GM12878 (cell line): ENCODE measurements at regions not wholly inside any gene's neighbourhood (a gene's known extent, or its start where the extent isn't known, plus 50 kb on each side); places are given as distances from the start of the nearest gene placed in this dataset.
"Not testable (repeated sequence)": the region's sequence is repeated elsewhere in the genome, so short reads cannot be mapped to it uniquely, and the experiment has no call there.

Experiments used
- ATAC-seq: fragments of 200-7000 bp; cut with Tn5 transposase; 3 replicates; pipeline ENCODE4 v1.9.1; 2020; ENCODE audit warnings: mild to moderate bottlenecking, moderate library complexity
- BruUV-seq: library from RNA; stranded (reverse); fragments of 400-500 nt; replicated peaks from 2 replicates; lab custom pipeline; 2021; lab: Mats Ljungman, UMichigan
- CTCF ChIA-PET: fragments of 300-600 bp; sonication (Branson Sonifier 250); formaldehyde crosslinking; extraction: SDS; loops from one replicate; lab custom pipeline; 2021; ENCODE audit warnings: inconsistent platforms; lab: Yijun Ruan, JAX
- POLR2A ChIA-PET: fragments of 350-600 bp; formaldehyde crosslinking; extraction: SDS; loops from one replicate; lab custom pipeline; 2021; ENCODE audit warnings: inconsistent platforms; lab: Charles Lee
- RAD21 ChIA-PET: fragments of 300-600 bp; sonication (Branson Sonifier 250); formaldehyde crosslinking; loops from one replicate; lab custom pipeline; 2023; ENCODE audit warnings: antibody characterized with exemption; ENCODE audit not compliant: unreplicated experiment; lab: Charles Lee
- SMC1A ChIA-PET: fragments of 300-600 bp; sonication (Branson Sonifier 250); formaldehyde crosslinking; loops from one replicate; lab custom pipeline; 2023; ENCODE audit not compliant: unreplicated experiment, uncharacterized antibody; lab: Charles Lee
- DNase-seq: peaks from one replicate; pipeline ENCODE4 v3.0.0-alpha.2; 2011; ENCODE audit warnings: low read depth, low spot score
- FAIRE-seq: peaks from 3 replicates; lab custom pipeline; 2011; peaks lifted over from hg19 to GRCh38; lab: Jason Lieb, UNC
- H2AFZ ChIP-seq: 2 replicates; pipeline ENCODE4 v1.6.0; 2011; ENCODE audit warnings: low read depth, low read length, control low read depth; ENCODE audit not compliant: control insufficient read depth
- H3K27ac ChIP-seq: 2 replicates; pipeline ENCODE4 v1.5.1; 2011; ENCODE audit warnings: control low read depth; ENCODE audit not compliant: control insufficient read depth, insufficient read depth
- H3K27me3 ChIP-seq, 2 experiments: replicated peaks in 1 of 2; 2 replicates each; pipeline versions ENCODE4 v1.6.0 to v1.6.1; 2011; ENCODE audit warnings: low read length in 1 of 2; ENCODE audit not compliant: control insufficient read depth in 2 of 2, insufficient read depth in 2 of 2
- H3K36me3 ChIP-seq, 2 experiments: 2 replicates each; pipeline ENCODE4 v1.5.1; 2011; ENCODE audit warnings: low read length in 1 of 2; ENCODE audit not compliant: control insufficient read depth in 2 of 2, insufficient read depth in 2 of 2
- H3K4me1 ChIP-seq: 2 replicates; pipeline ENCODE4 v1.6.1; 2011; ENCODE audit warnings: mild to moderate bottlenecking, low read length, moderate library complexity, mixed read lengths; ENCODE audit not compliant: control insufficient read depth, insufficient read depth
- H3K4me2 ChIP-seq: 2 replicates; pipeline ENCODE4 v1.6.0; 2011; ENCODE audit warnings: control low read depth; ENCODE audit not compliant: control insufficient read depth, insufficient read depth
- H3K4me3 ChIP-seq: fragments of 200-600 bp; sonication (generic); 2 replicates; pipeline ENCODE4 v1.5.1; 2016
- H3K79me2 ChIP-seq: 2 replicates; pipeline ENCODE4 v1.6.0; 2011; ENCODE audit warnings: low read length; ENCODE audit not compliant: control insufficient read depth, insufficient read depth
- H3K9ac ChIP-seq: 2 replicates; pipeline ENCODE4 v1.8.0; 2011; ENCODE audit warnings: low read length, control low read depth, mixed read lengths; ENCODE audit not compliant: control insufficient read depth, insufficient read depth
- H3K9me3 ChIP-seq: replicated peaks from 3 replicates; pipeline ENCODE4 v1.5.1; 2011; ENCODE audit warnings: mild to moderate bottlenecking, low read length; ENCODE audit not compliant: control insufficient read depth, insufficient read depth
- H4K20me1 ChIP-seq: 2 replicates; pipeline ENCODE4 v1.6.0; 2011; ENCODE audit not compliant: control insufficient read depth, insufficient read depth
- ASH2L ChIP-seq: fragments of 300-600, 200-600 bp; sonication (generic); IDR thresholded peaks from 2 replicates; pipeline ENCODE4 v1.6.1; 2017; ENCODE audit warnings: low read depth, mild to moderate bottlenecking, borderline replicate concordance
- BHLHE40 ChIP-seq, 2 experiments: fragments of 450-650 bp in 1 of 2; IDR thresholded peaks; 2 replicates each; pipeline ENCODE4 v1.6.1; 2011 to 2017; ENCODE audit warnings: low read depth in 2 of 2, borderline replicate concordance in 1 of 2, improper control_type of control experiment in 1 of 2, low read length in 1 of 2, mild to moderate bottlenecking in 1 of 2
- BMI1 ChIP-seq: fragments of 450-650 bp; IDR thresholded peaks from 2 replicates; pipeline ENCODE4 v1.6.1; 2016; ENCODE audit warnings: mild to moderate bottlenecking, moderate library complexity, borderline replicate concordance
- CHD1 ChIP-seq: IDR thresholded peaks from 2 replicates; pipeline ENCODE4 v1.6.1; 2012; ENCODE audit warnings: low read depth, low read length, improper control_type of control experiment
- HCFC1 ChIP-seq: fragments of 150-350 bp; IDR thresholded peaks from 2 replicates; pipeline ENCODE4 v1.6.1; 2014; ENCODE audit warnings: low read length
- MEF2B ChIP-seq: fragments of 450-650 bp; IDR thresholded peaks from 2 replicates; pipeline ENCODE4 v1.6.1; 2018; ENCODE audit warnings: mild to moderate bottlenecking, moderate library complexity; ENCODE audit not compliant: partially characterized antibody, poor library complexity, severe bottlenecking
- MXI1 ChIP-seq: fragments of 150-350 bp; IDR thresholded peaks from 2 replicates; pipeline ENCODE4 v1.6.1; 2011; ENCODE audit warnings: low read depth, mild to moderate bottlenecking, inconsistent platforms, low read length, improper control_type of control experiment
- SMARCA5 ChIP-seq: fragments of 450-650 bp; IDR thresholded peaks from 2 replicates; pipeline ENCODE4 v1.6.1; 2017; ENCODE audit warnings: mild to moderate bottlenecking
- ZNF207 ChIP-seq: fragments of 450-650 bp; IDR thresholded peaks from 2 replicates; pipeline ENCODE4 v1.6.1; 2014; ENCODE audit warnings: antibody characterized with exemption, mild to moderate bottlenecking, borderline replicate concordance
- ZNF687 ChIP-seq: fragments of 450-650 bp; IDR thresholded peaks from 2 replicates; pipeline ENCODE4 v1.6.1; 2017; ENCODE audit warnings: mild to moderate bottlenecking, moderate library complexity
- WGBS: methylation state at CpG from one replicate; pipeline ENCODE4 v1.1.6; 2016; ENCODE audit warnings: low lambda C conversion rate; ENCODE audit not compliant: insufficient replicate concordance, insufficient coverage; ENCODE audit errors: missing lambda C conversion rate; 5-methylcytosine and 5-hydroxymethylcytosine counted together
- in situ Hi-C: fragments of 300-500 bp; cut with MboI; formaldehyde crosslinking; loops from 9 replicates; pipeline ENCODE4 v1.14.3; 2018; ENCODE audit warnings: mixed read lengths
- intact Hi-C: fragments of 100-400 bp; cut with micrococcal nuclease; formaldehyde crosslinking; loops from one replicate; pipeline ENCODE4 v1.14.2; 2022; ENCODE audit not compliant: unreplicated experiment
- TF ChIP-seq, protein P1 (sequence below): fragments of 450-650 bp; IDR thresholded peaks from 2 replicates; pipeline ENCODE4 v1.6.1; 2016; ENCODE audit warnings: mild to moderate bottlenecking
- TF ChIP-seq, protein P2 (sequence below): IDR thresholded peaks from 2 replicates; pipeline ENCODE4 v1.6.1; 2012; ENCODE audit warnings: low read depth, low read length, improper control_type of control experiment

DNA sequence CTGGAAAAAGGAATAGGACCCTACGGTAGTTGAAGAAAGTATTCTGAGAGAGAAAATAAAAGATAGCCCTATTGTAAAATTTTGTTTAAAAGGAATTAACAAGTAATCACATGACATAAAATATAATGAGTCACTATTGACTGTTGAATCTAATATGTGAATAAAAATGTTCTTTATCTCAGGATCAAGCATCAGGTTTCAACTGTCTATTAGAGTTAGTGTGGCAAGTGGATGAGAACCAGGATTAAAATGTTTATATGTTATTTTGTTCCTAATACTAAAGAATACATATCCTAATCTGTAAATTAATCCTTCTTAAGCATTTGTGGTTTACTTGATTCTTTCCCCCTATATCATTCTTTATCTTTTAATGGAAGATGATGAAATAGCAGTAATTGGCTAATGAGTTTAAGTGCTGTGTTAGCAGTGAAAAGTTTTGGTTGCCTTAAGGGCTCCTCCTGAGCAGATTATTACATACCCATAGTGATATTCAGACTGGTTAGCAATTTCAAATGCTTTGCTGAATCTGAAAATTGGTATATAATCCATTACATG, 101.8 kb upstream of the BCHE start:
- H3K9me3 ChIP-seq = no peaks in the 10 kb centered on the region
- no peak overlapping the region for H2AFZ ChIP-seq
- TF ChIP-seq ZNF207 (no peak), ZNF687 (no peak), MEF2B (no peak), SMARCA5 (no peak), ASH2L (no peak), MXI1 (no peak), BHLHE40 (IDR thresholded peaks at IDR 0.05; ENCODE audit: borderline replicate concordance in 1 of 2, low read depth in 2 of 2, low read length in 1 of 2) (no peak), BMI1 (no peak), HCFC1 (no peak), CHD1 (no peak)
- TF ChIP-seq, protein P1, sequence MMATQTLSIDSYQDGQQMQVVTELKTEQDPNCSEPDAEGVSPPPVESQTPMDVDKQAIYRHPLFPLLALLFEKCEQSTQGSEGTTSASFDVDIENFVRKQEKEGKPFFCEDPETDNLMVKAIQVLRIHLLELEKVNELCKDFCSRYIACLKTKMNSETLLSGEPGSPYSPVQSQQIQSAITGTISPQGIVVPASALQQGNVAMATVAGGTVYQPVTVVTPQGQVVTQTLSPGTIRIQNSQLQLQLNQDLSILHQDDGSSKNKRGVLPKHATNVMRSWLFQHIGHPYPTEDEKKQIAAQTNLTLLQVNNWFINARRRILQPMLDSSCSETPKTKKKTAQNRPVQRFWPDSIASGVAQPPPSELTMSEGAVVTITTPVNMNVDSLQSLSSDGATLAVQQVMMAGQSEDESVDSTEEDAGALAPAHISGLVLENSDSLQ = no peak
- TF ChIP-seq, protein P2, sequence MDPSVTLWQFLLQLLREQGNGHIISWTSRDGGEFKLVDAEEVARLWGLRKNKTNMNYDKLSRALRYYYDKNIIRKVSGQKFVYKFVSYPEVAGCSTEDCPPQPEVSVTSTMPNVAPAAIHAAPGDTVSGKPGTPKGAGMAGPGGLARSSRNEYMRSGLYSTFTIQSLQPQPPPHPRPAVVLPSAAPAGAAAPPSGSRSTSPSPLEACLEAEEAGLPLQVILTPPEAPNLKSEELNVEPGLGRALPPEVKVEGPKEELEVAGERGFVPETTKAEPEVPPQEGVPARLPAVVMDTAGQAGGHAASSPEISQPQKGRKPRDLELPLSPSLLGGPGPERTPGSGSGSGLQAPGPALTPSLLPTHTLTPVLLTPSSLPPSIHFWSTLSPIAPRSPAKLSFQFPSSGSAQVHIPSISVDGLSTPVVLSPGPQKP = no peak
- ChIA-PET RAD21 (no interaction called here), POLR2A (no interaction called here), SMC1A (interaction anchor here (1.0 kb wide), 1 partner anchor 8 kb away, joined by 3 read pairs; no protein-coding TSS in a partner anchor), CTCF (no interaction called here)
- no peaks in the 10 kb centered on the region for H3K4me1 ChIP-seq
- BruUV-seq = no TSS peak
- FAIRE-seq (no peak), DNase-seq (no peak), ATAC-seq (no peak)
- H4K20me1 ChIP-seq = no peaks in the 10 kb centered on the region
- H3K27me3 ChIP-seq = no peaks in the 10 kb centered on the region
- intact Hi-C loops (no loop called here), in situ Hi-C loops (no loop called here)
- no peak overlapping the region for H3K4me2 ChIP-seq
- no peak overlapping the region for H3K27ac ChIP-seq
- 80% methylated on average over 1 of the region's 1 CpG for WGBS
- H3K9ac ChIP-seq = no peak overlapping the region
- no peaks in the 10 kb centered on the region for H3K36me3 ChIP-seq
- H3K79me2 ChIP-seq = no peaks in the 10 kb centered on the region
- H3K4me3 ChIP-seq = no peak overlapping the region

DNA sequence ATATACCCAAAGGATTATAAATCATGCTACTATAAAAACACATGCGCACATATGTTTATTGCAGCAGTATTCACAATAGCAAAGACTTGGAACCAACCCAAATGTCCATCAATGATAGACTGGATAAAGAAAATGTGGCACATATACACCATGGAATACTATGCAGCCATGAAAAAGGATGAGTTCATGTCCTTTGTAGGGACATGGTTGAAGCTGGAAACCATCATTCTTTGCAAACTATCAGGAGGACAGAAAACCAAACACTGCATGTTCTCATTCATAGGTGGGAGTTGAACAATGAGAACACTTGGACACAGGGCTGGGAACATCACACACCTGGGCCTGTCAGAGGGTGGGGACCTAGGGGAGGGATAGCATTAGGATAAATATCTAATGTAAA, 98.9 kb upstream of the BCHE start:
- RAD21 ChIA-PET, in situ Hi-C loops, intact Hi-C loops, H3K27me3 ChIP-seq, DNase-seq, H3K9ac ChIP-seq, FAIRE-seq, ATAC-seq, H3K4me2 ChIP-seq, H3K4me3 ChIP-seq, H3K79me2 ChIP-seq, POLR2A ChIA-PET, H4K20me1 ChIP-seq, BruUV-seq, H2AFZ ChIP-seq, H3K4me1 ChIP-seq, H3K27ac ChIP-seq, SMC1A ChIA-PET, H3K36me3 ChIP-seq, H3K9me3 ChIP-seq: not testable (repeated sequence)
- 46% methylated on average over 1 of the region's 1 CpG for WGBS
- CTCF ChIA-PET = interaction anchor here (1.2 kb wide), 1 partner anchor 10 kb away, joined by 4 read pairs; no protein-coding TSS in a partner anchor
